SK-N-MC (cell line): ENCODE measurements at regions not wholly inside any gene's neighbourhood (a gene's known extent, or its start where the extent isn't known, plus 50 kb on each side); places are given as distances from the start of the nearest gene placed in this dataset.

Experiments
- EZH2 ChIP-seq: fragments of 200-600 bp; sonication (generic); IDR thresholded peaks from one replicate; pipeline ENCODE4 v1.6.1; 2017; ENCODE audit warnings: antibody characterized with exemption
- POLR2AphosphoS5 ChIP-seq: IDR thresholded peaks from 2 replicates; pipeline ENCODE4 v1.6.1; 2012; ENCODE audit warnings: mild to moderate bottlenecking, low read depth, low read length, borderline replicate concordance

DNA sequence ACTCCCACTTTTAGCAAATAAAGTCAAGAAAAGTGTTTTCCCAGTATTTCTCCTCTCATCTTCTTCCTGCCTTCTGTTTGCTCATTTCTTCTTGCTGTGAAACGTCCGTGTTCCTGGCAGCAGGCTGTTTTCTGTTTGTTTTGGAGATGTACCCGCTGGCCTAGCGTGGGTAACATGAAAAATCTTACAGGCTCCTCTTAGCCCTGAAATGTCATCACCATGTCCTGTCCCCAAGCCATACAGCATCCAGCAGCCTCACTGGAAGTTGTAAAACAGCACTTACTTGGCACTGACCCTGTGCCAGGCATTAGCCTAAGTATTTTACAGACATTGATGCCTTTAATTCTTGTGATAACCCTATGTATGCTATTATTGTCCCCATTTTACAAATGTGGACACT lies 371.1 kb downstream of the FOXA2 start:
- no peak for TF ChIP-seq EZH2
- no peak for TF ChIP-seq POLR2AphosphoS5
